ENCODE measurements at regions not wholly inside any gene's neighbourhood (a gene's known extent, or its start where the extent isn't known, plus 50 kb on each side); places are given as distances from the start of the nearest gene placed in this dataset.

GRCh38 chr14:101408077-101408831, 153.0 kb upstream of the DIO3 start:
- Histone ChIP-seq H3K27ac (no peak overlapping the region), H3K4me1 (peaks cover 0 to 15% (median 7%) of the 10 kb centered on the region in 4 donors), H3K4me3 (no peak overlapping the region), H3K36me3 (no peaks in the 10 kb centered on the region), H3K9me3 (no peaks in the 10 kb centered on the region), H3K27me3 (no peaks in the 10 kb centered on the region)
- DNase-seq (no peak), ATAC-seq (no peak)
- WGBS (ENCODE audit: insufficient coverage, low coverage, low lambda C conversion rate, missing lambda C conversion rate): 81% methylated on average over 11 of the region's 20 CpGs
- TF ChIP-seq POLR2A (IDR thresholded peaks at IDR 0.05) (no peak), CTCF (IDR thresholded peaks at IDR 0.05) (no peak)
- intact Hi-C loops (cut with DNase I): loop anchor here (10.0 kb wide), 2 partner anchors 67 to 147 kb away; no protein-coding TSS in a partner anchor

GRCh38 chr14:101409006-101409543, 152.2 kb upstream of the DIO3 start:
- WGBS (ENCODE audit: insufficient coverage, low coverage, low lambda C conversion rate, missing lambda C conversion rate): 80% methylated on average over 1 of the region's 19 CpGs
- TF ChIP-seq POLR2A (IDR thresholded peaks at IDR 0.05) (no peak), CTCF (IDR thresholded peaks at IDR 0.05) (no peak)

DNA sequence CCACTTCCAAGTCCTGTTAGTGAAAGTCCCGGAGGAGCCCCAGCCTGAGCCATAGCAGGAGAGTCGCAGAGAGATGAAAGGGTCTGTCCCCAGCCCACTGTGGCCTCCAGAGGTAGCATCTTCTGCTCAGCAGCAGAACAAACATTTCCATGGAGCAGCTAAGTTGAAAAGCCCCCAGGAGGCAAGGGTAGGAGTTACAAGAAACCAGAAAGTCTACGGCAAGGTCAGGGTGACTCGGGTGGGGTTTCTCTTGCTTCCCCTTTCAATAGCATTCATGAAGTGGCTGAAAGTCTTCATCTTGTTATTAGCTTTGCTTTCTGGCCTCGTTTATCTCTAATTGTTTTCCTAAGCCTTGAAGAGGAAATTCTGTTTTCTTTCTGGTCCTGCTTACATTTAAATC, 151.2 kb upstream of the DIO3 start:
- H3K36me3 ChIP-seq: no peaks in the 10 kb centered on the region
- H3K9me3 ChIP-seq: no peaks in the 10 kb centered on the region
- DNase-seq (no peak), ATAC-seq (no peak)
- no peak overlapping the region for H3K27ac ChIP-seq
- intact Hi-C loops (cut with DNase I): no loop called here
- H3K4me3 ChIP-seq: no peak overlapping the region
- 47% methylated on average over 3 of the region's 5 CpGs for WGBS (ENCODE audit: insufficient coverage, low coverage, low lambda C conversion rate, missing lambda C conversion rate)
- TF ChIP-seq CTCF (IDR thresholded peaks at IDR 0.05) (no peak), POLR2A (IDR thresholded peaks at IDR 0.05) (no peak)
- no peaks in the 10 kb centered on the region for H3K27me3 ChIP-seq
- H3K4me1 ChIP-seq: peaks cover 0 to 10% (median 3%) of the 10 kb centered on the region in 4 donors

More at GRCh38 chr14:101409006-101409543, 152.2 kb upstream of the DIO3 start:
- peaks cover 0 to 15% (median 7%) of the 10 kb centered on the region in 4 donors for H3K4me1 ChIP-seq
- H3K27ac ChIP-seq: no peak overlapping the region
- no peaks in the 10 kb centered on the region for H3K9me3 ChIP-seq
- no peaks in the 10 kb centered on the region for H3K27me3 ChIP-seq
- intact Hi-C loops (cut with DNase I): loop anchor here (10.0 kb wide), 2 partner anchors 66 to 146 kb away; no protein-coding TSS in a partner anchor
- no peak overlapping the region for H3K4me3 ChIP-seq
- H3K36me3 ChIP-seq: no peaks in the 10 kb centered on the region
- ATAC-seq (no peak), DNase-seq (no peak)

DNA sequence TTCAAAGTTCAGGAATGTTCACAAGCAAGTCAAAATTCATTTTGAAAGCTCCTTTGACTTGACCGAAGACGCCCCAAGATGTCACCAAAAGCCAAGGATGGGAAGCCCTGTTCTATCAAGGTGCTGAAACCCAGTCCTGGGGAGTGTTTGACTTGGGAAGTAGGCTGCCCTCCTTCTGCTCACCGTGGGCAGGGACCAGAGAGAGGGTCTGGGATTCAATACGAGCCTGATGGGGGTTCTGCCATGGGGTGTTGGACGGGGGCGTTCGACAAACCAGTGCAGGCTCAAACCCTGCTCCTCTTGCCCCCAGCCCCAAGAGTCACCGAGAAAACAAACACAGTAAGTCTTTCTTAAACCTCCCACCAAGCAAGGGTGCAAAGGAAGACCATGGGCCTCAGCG, 150.1 kb upstream of the DIO3 start:
- no peaks in the 10 kb centered on the region for H3K36me3 ChIP-seq
- H3K27ac ChIP-seq: no peak overlapping the region
- peaks cover 0 to 3% (median 1%) of the 10 kb centered on the region in 4 donors for H3K4me1 ChIP-seq
- H3K27me3 ChIP-seq: no peaks in the 10 kb centered on the region
- DNase-seq: no peak
- H3K4me3 ChIP-seq: no peak overlapping the region
- WGBS (ENCODE audit: insufficient coverage, low coverage, low lambda C conversion rate, missing lambda C conversion rate): no CpG with 5 or more reads among the region's 9 CpGs
- no peak for ATAC-seq
- H3K9me3 ChIP-seq: no peaks in the 10 kb centered on the region
- TF ChIP-seq CTCF (IDR thresholded peaks at IDR 0.05) (no peak), POLR2A (IDR thresholded peaks at IDR 0.05) (no peak)
- intact Hi-C loops (cut with DNase I): no loop called here

Data from right lobe of liver (tissue), 6 donors.